GM06990 (cell line): ENCODE measurements at regions not wholly inside any gene's neighbourhood (a gene's known extent, or its start where the extent isn't known, plus 50 kb on each side); places are given as distances from the start of the nearest gene placed in this dataset.
"Not testable (repeated sequence)": the region's sequence is repeated elsewhere in the genome, so short reads cannot be mapped to it uniquely, and the experiment has no call there.

Experiments
- DNase-seq: peaks from one replicate; pipeline ENCODE4 v3.0.0-alpha.2; 2011; ENCODE audit not compliant: insufficient read length; ENCODE audit errors: extremely low read depth
- H3K27me3 ChIP-seq: replicated peaks from 2 replicates; pipeline ENCODE4 v1.6.0; 2011; ENCODE audit warnings: low read length; ENCODE audit not compliant: control insufficient read depth, insufficient read depth
- H3K36me3 ChIP-seq: 2 replicates; pipeline ENCODE4 v1.5.1; 2011; ENCODE audit warnings: low read length; ENCODE audit not compliant: control insufficient read depth, insufficient read depth
- H3K4me3 ChIP-seq: replicated peaks from 2 replicates; pipeline ENCODE4 v1.5.1; 2011; ENCODE audit warnings: low read depth, mild to moderate bottlenecking, control low read depth, low read length
- TF ChIP-seq, protein P1 (sequence below): IDR thresholded peaks from 2 replicates; pipeline ENCODE4 v1.5.1; 2011; ENCODE audit warnings: low read length, control low read depth, mild to moderate bottlenecking, inconsistent platforms; ENCODE audit not compliant: insufficient read depth, poor library complexity, severe bottlenecking

DNA sequence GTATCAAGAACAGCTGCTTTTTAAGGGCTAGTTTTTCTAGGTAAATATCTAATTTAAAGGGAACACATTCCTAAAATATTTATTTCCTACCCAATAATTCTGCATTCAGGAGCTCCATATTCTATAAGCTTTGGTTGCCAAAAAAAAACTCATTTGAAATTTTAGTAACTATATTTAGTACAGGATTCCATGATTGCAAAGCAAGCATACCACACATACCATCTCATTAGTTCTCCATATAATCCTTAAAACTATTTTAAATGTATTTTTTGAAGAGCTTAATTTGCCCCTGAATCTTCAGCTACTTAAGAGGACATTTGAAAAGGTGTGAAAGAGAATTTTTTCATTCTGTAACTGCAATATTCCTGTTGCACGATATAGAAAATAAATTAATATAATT is 877.0 kb downstream of the NR2F1-AS1 start:
- DNase-seq: no peak

GRCh38 chr5:92695123-92696003 is 885.7 kb downstream of the NR2F1-AS1 start:
- TF ChIP-seq, protein P1, sequence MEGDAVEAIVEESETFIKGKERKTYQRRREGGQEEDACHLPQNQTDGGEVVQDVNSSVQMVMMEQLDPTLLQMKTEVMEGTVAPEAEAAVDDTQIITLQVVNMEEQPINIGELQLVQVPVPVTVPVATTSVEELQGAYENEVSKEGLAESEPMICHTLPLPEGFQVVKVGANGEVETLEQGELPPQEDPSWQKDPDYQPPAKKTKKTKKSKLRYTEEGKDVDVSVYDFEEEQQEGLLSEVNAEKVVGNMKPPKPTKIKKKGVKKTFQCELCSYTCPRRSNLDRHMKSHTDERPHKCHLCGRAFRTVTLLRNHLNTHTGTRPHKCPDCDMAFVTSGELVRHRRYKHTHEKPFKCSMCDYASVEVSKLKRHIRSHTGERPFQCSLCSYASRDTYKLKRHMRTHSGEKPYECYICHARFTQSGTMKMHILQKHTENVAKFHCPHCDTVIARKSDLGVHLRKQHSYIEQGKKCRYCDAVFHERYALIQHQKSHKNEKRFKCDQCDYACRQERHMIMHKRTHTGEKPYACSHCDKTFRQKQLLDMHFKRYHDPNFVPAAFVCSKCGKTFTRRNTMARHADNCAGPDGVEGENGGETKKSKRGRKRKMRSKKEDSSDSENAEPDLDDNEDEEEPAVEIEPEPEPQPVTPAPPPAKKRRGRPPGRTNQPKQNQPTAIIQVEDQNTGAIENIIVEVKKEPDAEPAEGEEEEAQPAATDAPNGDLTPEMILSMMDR: no peak
- DNase-seq: no peak
- no peak overlapping the region for H3K4me3 ChIP-seq
- no peaks in the 10 kb centered on the region for H3K36me3 ChIP-seq
- H3K27me3 ChIP-seq: no peaks in the 10 kb centered on the region

More for the DNA sequence above, 877.0 kb downstream of the NR2F1-AS1 start:
- Histone ChIP-seq H3K4me3 (no peak overlapping the region), H3K27me3 (no peaks in the 10 kb centered on the region; the same call in 1 of the 2 replicates), H3K36me3 (no peaks in the 10 kb centered on the region)
- TF ChIP-seq, protein P1: no peak

GRCh38 chr5:92694067-92694466 is 887.0 kb downstream of the NR2F1-AS1 start:
- no peak for DNase-seq
- no peaks in the 10 kb centered on the region for H3K27me3 ChIP-seq
- H3K4me3 ChIP-seq: no peak overlapping the region
- TF ChIP-seq, protein P1: no peak
- no peaks in the 10 kb centered on the region for H3K36me3 ChIP-seq

- DNase-seq, H3K4me3 ChIP-seq, H3K27me3 ChIP-seq, H3K36me3 ChIP-seq: not testable (repeated sequence)
These were observed 889.1 kb downstream of the NR2F1-AS1 start for GRCh38 chr5:92691955-92692354.

DNA sequence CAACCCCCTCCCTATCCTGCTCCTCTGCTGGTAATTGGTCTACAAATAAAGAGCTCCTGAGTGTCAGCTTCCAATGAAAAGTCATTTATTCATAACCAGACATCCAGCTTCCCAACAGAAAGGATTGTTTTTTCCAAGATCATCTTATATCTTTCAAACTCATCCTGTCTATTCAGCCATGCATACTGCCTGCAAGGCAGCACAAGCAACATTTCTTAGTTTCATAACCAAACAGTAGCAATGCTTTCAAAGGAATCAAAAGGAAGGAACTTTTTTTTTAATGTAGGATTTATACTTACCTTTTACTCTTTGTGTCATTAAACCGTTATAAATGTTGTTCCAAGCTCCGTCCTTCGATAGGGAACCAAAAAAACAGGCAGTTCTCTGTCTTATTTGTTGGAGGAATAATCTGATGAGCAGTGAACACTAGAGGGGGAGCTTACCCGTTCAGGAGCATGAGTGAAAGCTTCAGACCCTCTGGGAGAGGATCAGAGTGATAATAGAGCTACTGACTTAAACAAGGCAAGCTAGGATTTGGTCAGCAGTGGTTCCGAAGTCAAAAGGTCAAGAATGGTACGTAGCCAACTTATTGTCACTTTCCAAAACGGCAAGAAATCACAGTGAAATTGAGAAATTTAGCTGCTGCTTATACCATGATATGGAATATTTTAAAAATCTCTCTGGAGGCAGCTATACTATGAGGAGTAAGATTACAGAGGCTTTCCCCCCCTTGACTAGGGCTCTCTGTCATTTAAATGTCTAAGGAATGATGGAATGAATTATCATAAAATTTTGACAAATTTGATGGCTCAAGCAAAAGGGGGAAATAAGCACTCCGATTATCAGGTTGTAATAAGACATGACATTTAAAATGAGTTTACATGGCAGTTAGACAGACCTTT is 892.9 kb downstream of the NR2F1-AS1 start:
- TF ChIP-seq, protein P1: no peak
- DNase-seq: no peak
- Histone ChIP-seq H3K36me3 (no peaks in the 10 kb centered on the region), H3K27me3 (no peaks in the 10 kb centered on the region), H3K4me3 (no peak overlapping the region)

DNA sequence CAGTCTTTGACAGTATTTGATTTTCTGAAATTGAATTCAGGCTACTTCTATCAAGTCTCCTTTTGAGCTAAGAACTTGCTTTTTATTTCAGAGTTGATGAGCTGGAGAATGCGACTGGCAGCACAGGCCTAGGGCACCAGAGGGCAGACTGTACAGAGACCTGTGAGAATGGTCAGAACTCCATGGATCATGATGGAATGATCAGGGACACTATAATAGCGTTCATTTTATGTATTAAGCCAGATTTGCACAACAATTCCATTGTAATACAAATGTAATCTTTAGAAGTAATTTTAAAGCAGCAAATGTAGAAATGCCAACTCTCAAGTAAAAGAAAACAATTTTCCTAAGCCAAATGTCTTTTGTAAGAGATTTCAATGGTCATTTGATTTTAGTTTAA is 902.4 kb downstream of the NR2F1-AS1 start:
- Histone ChIP-seq H3K4me3 (no peak overlapping the region), H3K36me3 (no peaks in the 10 kb centered on the region), H3K27me3 (no peaks in the 10 kb centered on the region)
- no peak for DNase-seq
- TF ChIP-seq, protein P1: no peak
